Stomach (tissue), 8 donors: ENCODE measurements at regions not wholly inside any gene's neighbourhood (a gene's known extent, or its start where the extent isn't known, plus 50 kb on each side); places are given as distances from the start of the nearest gene placed in this dataset.

Experiments used
- DNase-seq, 2 donors: peaks; one replicate each; pipeline versions ENCODE4 v3.0.0 to v3.0.0-alpha.2; 2013 to 2019
- H3K27ac ChIP-seq, 5 donors: fragments of 200-600 bp in 4 of 5; sonication (generic) in 4 of 5; one replicate each; pipeline ENCODE4 v1.5.1; 2013 to 2019; ENCODE audit warnings: mild to moderate bottlenecking in 1 of 5, moderate library complexity in 1 of 5
- H3K27me3 ChIP-seq, 3 donors: fragments of 200-600 bp; sonication (generic); one replicate each; pipeline ENCODE4 v1.5.1; 2017 to 2019; ENCODE audit warnings: mixed run types in 1 of 3
- H3K36me3 ChIP-seq, 4 donors: fragments of 200-600 bp; sonication (generic); 1 replicate in 3 of 4; 2 replicates in 1 of 4; pipeline ENCODE4 v1.5.1; 2016 to 2019
- H3K4me1 ChIP-seq, 4 donors: fragments of 200-600 bp; sonication (generic); one replicate each; pipeline ENCODE4 v1.5.1; 2016 to 2019
- H3K4me3 ChIP-seq, 4 donors: fragments of 200-600 bp; sonication (generic) in 3 of 4; one replicate each; pipeline ENCODE4 v1.5.1; 2016 to 2019; ENCODE audit warnings: mild to moderate bottlenecking in 1 of 4
- H3K9me3 ChIP-seq, 4 donors: fragments of 200-600 bp; sonication (generic); one replicate each; pipeline ENCODE4 v1.5.1; 2016 to 2019
- EP300 ChIP-seq: sonication (generic); formaldehyde crosslinking; IDR thresholded peaks from one replicate; pipeline ENCODE4 v1.6.1; 2017; ENCODE audit warnings: antibody characterized with exemption
- POLR2A ChIP-seq, 4 donors: fragments of 450-650 bp; IDR thresholded peaks; one replicate each; pipeline ENCODE4 v1.6.1; 2016; ENCODE audit warnings: antibody characterized with exemption in 4 of 4, control low read depth in 2 of 4, mild to moderate bottlenecking in 1 of 4, moderate library complexity in 1 of 4
- POLR2AphosphoS5 ChIP-seq, 3 donors: sonication (generic); formaldehyde crosslinking; IDR thresholded peaks; one replicate each; pipeline ENCODE4 v1.6.1; 2016; ENCODE audit warnings: antibody characterized with exemption in 3 of 3
- WGBS, 5 donors: extraction: QIAGEN DNeasy Blood & Tissue Kit in 3 of 5; methylation state at CpG; one replicate each; pipeline versions ENCODE4 v1.1.5 to v1.1.7; 2013 to 2018; 5-methylcytosine and 5-hydroxymethylcytosine counted together
- intact Hi-C: fragments of 100-400 bp; cut with DNase I; formaldehyde crosslinking; loops from one replicate; pipeline ENCODE4 v1.15.1; 2023; ENCODE audit warnings: low total_unique reads
- TF ChIP-seq, protein P1 (sequence below), 7 experiments: fragments of 450-650 bp in 4 of 7; fragments of 200-600 bp in 3 of 7; sonication (generic) in 3 of 7; IDR thresholded peaks; one replicate each; pipeline ENCODE4 v1.5.1; 2016 to 2019; ENCODE audit warnings: antibody characterized with exemption in 7 of 7, control low read depth in 2 of 7, mild to moderate bottlenecking in 1 of 7
- donor health status: healthy with polysubstance abuse.
- donor health status: Bipolar disorder and iron deficiency.
- donor health status: healthy.

DNA sequence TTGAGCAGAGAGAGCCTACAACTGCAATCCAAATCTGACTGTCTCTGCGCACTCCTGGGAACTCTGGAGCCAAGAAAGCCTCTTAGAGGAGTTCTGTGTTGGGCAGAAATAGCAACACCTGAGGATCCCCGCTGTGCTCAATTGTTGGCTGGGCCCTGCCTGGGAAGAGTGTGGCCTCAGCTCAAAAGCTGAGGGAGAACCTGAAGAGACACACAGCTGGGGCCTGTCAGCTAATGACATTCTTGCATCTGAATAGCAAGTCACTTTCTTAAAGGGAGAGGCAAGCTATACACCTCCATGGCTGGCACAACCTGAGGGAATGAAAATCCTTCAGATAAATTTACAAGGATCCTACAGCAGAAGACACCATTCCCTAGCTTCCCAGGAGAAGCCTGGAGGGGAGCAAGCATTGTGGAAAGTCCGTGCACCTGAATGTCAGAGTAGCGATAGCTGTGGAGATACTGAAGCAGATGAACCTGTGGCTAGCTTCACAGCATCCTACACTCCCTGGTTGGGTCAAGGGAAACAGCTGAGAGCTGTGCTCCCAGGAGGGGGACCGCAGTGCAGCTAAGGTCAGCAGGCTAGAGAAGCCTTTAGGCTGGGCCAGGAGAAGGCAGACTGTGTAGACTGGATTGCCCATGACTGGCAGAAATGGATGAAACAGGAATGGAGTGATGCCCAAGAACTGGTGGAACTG is 159.9 kb upstream of the PFN2 start:
- Histone ChIP-seq H3K27ac (no peak overlapping the region), H3K9me3 (no peaks in the 10 kb centered on the region), H3K4me3 (no peak overlapping the region), H3K27me3 (no peaks in the 10 kb centered on the region), H3K36me3 (no peaks in the 10 kb centered on the region), H3K4me1 (no peaks in the 10 kb centered on the region)
- TF ChIP-seq POLR2AphosphoS5 (IDR thresholded peaks at IDR 0.05) (no peak), POLR2A (IDR thresholded peaks at IDR 0.05) (no peak), EP300 (no peak)
- TF ChIP-seq, protein P1, sequence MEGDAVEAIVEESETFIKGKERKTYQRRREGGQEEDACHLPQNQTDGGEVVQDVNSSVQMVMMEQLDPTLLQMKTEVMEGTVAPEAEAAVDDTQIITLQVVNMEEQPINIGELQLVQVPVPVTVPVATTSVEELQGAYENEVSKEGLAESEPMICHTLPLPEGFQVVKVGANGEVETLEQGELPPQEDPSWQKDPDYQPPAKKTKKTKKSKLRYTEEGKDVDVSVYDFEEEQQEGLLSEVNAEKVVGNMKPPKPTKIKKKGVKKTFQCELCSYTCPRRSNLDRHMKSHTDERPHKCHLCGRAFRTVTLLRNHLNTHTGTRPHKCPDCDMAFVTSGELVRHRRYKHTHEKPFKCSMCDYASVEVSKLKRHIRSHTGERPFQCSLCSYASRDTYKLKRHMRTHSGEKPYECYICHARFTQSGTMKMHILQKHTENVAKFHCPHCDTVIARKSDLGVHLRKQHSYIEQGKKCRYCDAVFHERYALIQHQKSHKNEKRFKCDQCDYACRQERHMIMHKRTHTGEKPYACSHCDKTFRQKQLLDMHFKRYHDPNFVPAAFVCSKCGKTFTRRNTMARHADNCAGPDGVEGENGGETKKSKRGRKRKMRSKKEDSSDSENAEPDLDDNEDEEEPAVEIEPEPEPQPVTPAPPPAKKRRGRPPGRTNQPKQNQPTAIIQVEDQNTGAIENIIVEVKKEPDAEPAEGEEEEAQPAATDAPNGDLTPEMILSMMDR (IDR thresholded peaks at IDR 0.05): no peak
- DNase-seq: no peak
- 69 to 96% (median 83%) methylated on average over 4 to 5 of the region's 5 CpGs for WGBS, 5 donors
- intact Hi-C loops: no loop called here

DNA sequence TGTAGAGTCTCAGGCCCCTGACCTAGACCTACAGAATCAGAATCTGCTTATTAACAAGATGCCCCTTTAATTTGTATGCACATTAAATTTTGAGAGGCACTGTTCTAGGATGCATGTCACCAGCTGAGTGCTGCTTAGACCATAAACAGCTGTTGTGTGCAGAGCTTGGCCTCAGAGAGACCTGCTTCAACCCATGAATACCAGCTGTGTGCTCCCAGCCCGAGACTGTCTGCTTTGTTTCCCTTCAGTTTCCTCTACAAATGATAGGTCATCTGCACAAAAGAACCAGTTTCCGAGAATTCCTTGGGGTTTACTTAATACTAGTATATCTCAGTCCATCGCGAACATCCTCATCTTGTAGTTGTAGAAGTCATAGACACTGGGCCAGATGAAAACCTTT is 158.5 kb upstream of the PFN2 start:
- 62 to 86% (median 73%) methylated on average over 4 of the region's 4 CpGs for WGBS, 5 donors

DNA sequence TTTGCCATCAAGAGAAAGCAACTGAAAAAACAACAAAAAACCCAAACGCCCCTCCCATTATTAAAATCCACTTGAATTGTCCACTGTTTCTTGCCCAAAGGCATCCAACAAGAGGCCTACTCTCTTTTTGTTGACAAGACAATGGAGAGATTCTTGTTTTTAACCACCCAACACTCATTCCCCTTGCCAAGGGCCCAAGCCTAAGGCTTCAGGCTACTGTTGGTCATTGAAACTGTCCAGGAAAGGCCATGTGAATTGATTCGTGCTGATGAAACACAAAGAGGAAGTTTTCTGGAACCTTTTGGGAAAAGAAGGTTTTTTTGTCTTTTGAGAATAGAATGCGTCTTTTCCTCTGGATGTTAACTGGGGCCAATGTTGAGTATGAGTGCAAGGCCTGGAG is 157.4 kb upstream of the PFN2 start:
- no peaks in the 10 kb centered on the region for H3K9me3 ChIP-seq
- no peaks in the 10 kb centered on the region for H3K4me1 ChIP-seq
- no peak for DNase-seq
- TF ChIP-seq, protein P1 (IDR thresholded peaks at IDR 0.05): no peak
- no peak for TF ChIP-seq POLR2AphosphoS5 (IDR thresholded peaks at IDR 0.05)
- no peak for TF ChIP-seq EP300
- no peak for TF ChIP-seq POLR2A (IDR thresholded peaks at IDR 0.05)
- H3K4me3 ChIP-seq: no peak overlapping the region
- no peaks in the 10 kb centered on the region for H3K36me3 ChIP-seq
- intact Hi-C loops: no loop called here
- H3K27me3 ChIP-seq: no peaks in the 10 kb centered on the region
- no peak overlapping the region for H3K27ac ChIP-seq
- 58 to 81% (median 74%) methylated on average over 3 of the region's 3 CpGs for WGBS, 5 donors

More for the DNA sequence above, 158.5 kb upstream of the PFN2 start:
- Histone ChIP-seq H3K27me3 (no peaks in the 10 kb centered on the region), H3K36me3 (no peaks in the 10 kb centered on the region), H3K4me1 (no peaks in the 10 kb centered on the region), H3K4me3 (no peak overlapping the region), H3K9me3 (no peaks in the 10 kb centered on the region), H3K27ac (no peak overlapping the region)
- TF ChIP-seq, protein P1 (IDR thresholded peaks at IDR 0.05): no peak
- TF ChIP-seq POLR2A (IDR thresholded peaks at IDR 0.05): no peak
- no peak for TF ChIP-seq EP300
- no peak for TF ChIP-seq POLR2AphosphoS5 (IDR thresholded peaks at IDR 0.05)
- intact Hi-C loops: no loop called here
- no peak for DNase-seq

DNA sequence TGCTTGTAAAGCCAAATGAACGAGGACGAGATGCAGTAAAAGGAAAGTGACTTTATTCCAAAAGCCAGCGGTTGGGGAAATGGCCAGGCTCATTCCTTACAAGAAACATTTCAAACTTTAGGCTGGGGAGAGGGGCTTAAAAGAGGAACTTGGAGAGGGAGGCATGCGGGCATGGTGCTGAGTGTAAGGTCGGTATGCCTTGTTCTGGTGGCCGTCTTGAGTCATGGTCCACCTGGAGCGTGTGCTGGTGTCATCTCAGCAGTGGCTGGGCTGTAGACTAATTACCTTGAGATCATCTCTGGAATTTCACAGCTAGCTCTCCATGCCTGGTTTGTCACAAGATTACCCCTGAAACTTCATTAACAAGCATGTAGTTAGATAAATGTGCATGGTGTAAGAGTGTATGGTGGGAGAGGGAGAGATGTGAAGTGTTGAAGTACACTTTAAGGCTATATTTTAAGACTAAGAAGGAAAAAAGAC is 156.4 kb upstream of the PFN2 start:
- no peak for DNase-seq
- 69 to 89% (median 80%) methylated on average over 7 of the region's 7 CpGs for WGBS, 5 donors
- Histone ChIP-seq H3K27me3 (no peaks in the 10 kb centered on the region), H3K27ac (no peak overlapping the region), H3K9me3 (peaks cover 0 to 6% (median 3%) of the 10 kb centered on the region in 4 donors), H3K4me3 (no peak overlapping the region), H3K4me1 (no peaks in the 10 kb centered on the region), H3K36me3 (no peaks in the 10 kb centered on the region)
- intact Hi-C loops: no loop called here
- no peak for TF ChIP-seq POLR2A (IDR thresholded peaks at IDR 0.05)
- no peak for TF ChIP-seq EP300
- TF ChIP-seq POLR2AphosphoS5 (IDR thresholded peaks at IDR 0.05): no peak
- TF ChIP-seq, protein P1 (IDR thresholded peaks at IDR 0.05): no peak
